ENCODE measurements at regions not wholly inside any gene's neighbourhood (a gene's known extent, or its start where the extent isn't known, plus 50 kb on each side); places are given as distances from the start of the nearest gene placed in this dataset.
"Not testable (repeated sequence)": the region's sequence is repeated elsewhere in the genome, so short reads cannot be mapped to it uniquely, and the experiment has no call there.

GRCh38 chr15:84395384-84395783 is 159.8 kb downstream of the GOLGA6L4 start:
- DNase-seq; H3K27me3 ChIP-seq; in situ Hi-C loops (cut with MboI; ENCODE audit: low sequenced_read_pairs in 4 of 4); H3K27ac ChIP-seq; H3K36me3 ChIP-seq; H3K4me3 ChIP-seq; H3K9me3 ChIP-seq; intact Hi-C loops (cut with DNase I; ENCODE audit: low total_unique reads); ATAC-seq; H3K4me1 ChIP-seq: not testable (repeated sequence)

- ATAC-seq; H3K27ac ChIP-seq; H3K36me3 ChIP-seq; H3K27me3 ChIP-seq; DNase-seq; H3K4me3 ChIP-seq; intact Hi-C loops (cut with DNase I; ENCODE audit: low total_unique reads); H3K4me1 ChIP-seq; H3K9me3 ChIP-seq; in situ Hi-C loops (cut with MboI; ENCODE audit: low sequenced_read_pairs in 4 of 4): not testable (repeated sequence)
Measured at GRCh38 chr15:84395881-84396280, 160.3 kb downstream of the GOLGA6L4 start.

- H3K9me3 ChIP-seq; H3K4me3 ChIP-seq; in situ Hi-C loops (cut with MboI; ENCODE audit: low sequenced_read_pairs in 4 of 4); H3K4me1 ChIP-seq; H3K27ac ChIP-seq; H3K27me3 ChIP-seq; ATAC-seq; intact Hi-C loops (cut with DNase I; ENCODE audit: low total_unique reads); H3K36me3 ChIP-seq; DNase-seq: not testable (repeated sequence)
Measured at GRCh38 chr15:84397066-84397465, 161.5 kb downstream of the GOLGA6L4 start.

- H3K27me3 ChIP-seq; ATAC-seq; H3K36me3 ChIP-seq; DNase-seq; H3K4me3 ChIP-seq; H3K9me3 ChIP-seq; intact Hi-C loops (cut with DNase I; ENCODE audit: low total_unique reads); H3K4me1 ChIP-seq; H3K27ac ChIP-seq; in situ Hi-C loops (cut with MboI; ENCODE audit: low sequenced_read_pairs in 4 of 4): not testable (repeated sequence)
Measured at GRCh38 chr15:84398087-84398486, 162.5 kb downstream of the GOLGA6L4 start.

GRCh38 chr15:84398763-84399701 is 163.5 kb downstream of the GOLGA6L4 start:
- no peak overlapping the region for H3K27ac ChIP-seq
- H3K4me1 ChIP-seq, result no peaks in the 10 kb centered on the region
- H3K27me3 ChIP-seq, result no peaks in the 10 kb centered on the region
- in situ Hi-C loops (cut with MboI; ENCODE audit: low sequenced_read_pairs in 4 of 4) (no loop called here), intact Hi-C loops (cut with DNase I; ENCODE audit: low total_unique reads) (no loop called here)
- no peaks in the 10 kb centered on the region for H3K36me3 ChIP-seq
- TF ChIP-seq CTCF (IDR thresholded peaks at IDR 0.05 in 4 of 5, conservative IDR thresholded peaks at IDR 0.05 in 1 of 5) (no peak), POLR2A (IDR thresholded peaks at IDR 0.05) (no peak)
- H3K4me3 ChIP-seq, result no peak overlapping the region
- no peaks in the 10 kb centered on the region for H3K9me3 ChIP-seq
- DNase-seq (no peak), ATAC-seq (no peak)

GRCh38 chr15:84400017-84400740 is 164.6 kb downstream of the GOLGA6L4 start:
- intact Hi-C loops (cut with DNase I; ENCODE audit: low total_unique reads), result no loop called here
- H3K27me3 ChIP-seq, result no peaks in the 10 kb centered on the region
- H3K4me1 ChIP-seq, result no peaks in the 10 kb centered on the region
- no peaks in the 10 kb centered on the region for H3K36me3 ChIP-seq
- in situ Hi-C loops (cut with MboI; ENCODE audit: low sequenced_read_pairs in 4 of 4), result no loop called here
- H3K9me3 ChIP-seq, result no peaks in the 10 kb centered on the region
- H3K4me3 ChIP-seq, result no peak overlapping the region
- DNase-seq (no peak), ATAC-seq (no peak)
- TF ChIP-seq CTCF (IDR thresholded peaks at IDR 0.05 in 4 of 5, conservative IDR thresholded peaks at IDR 0.05 in 1 of 5) (no peak), POLR2A (IDR thresholded peaks at IDR 0.05) (no peak)
- no peak overlapping the region for H3K27ac ChIP-seq
